ENCODE measurements at regions not wholly inside any gene's neighbourhood (a gene's known extent, or its start where the extent isn't known, plus 50 kb on each side); places are given as distances from the start of the nearest gene placed in this dataset.

- no peaks in the 10 kb centered on the region for H3K36me3 ChIP-seq (ENCODE audit: control insufficient read depth in 4 of 4, insufficient read depth in 4 of 4, low read length in 4 of 4)
- ATAC-seq (ENCODE audit: insufficient read depth, low FRiP score) (no peak), DNase-seq (no peak)
- no peak overlapping the region for H3K4me3 ChIP-seq
- H3K27ac ChIP-seq (ENCODE audit: low read depth in 1 of 2, low read length in 1 of 2) = no peak overlapping the region
- H3K9me3 ChIP-seq (ENCODE audit: control insufficient read depth in 4 of 4, insufficient read depth in 3 of 4, low read length in 3 of 4) = peaks cover 0 to 2% (median 0%) of the 10 kb centered on the region in 4 donors
- no peaks in the 10 kb centered on the region for H3K4me1 ChIP-seq (ENCODE audit: control insufficient read depth in 5 of 5, insufficient read depth in 5 of 5, low read length in 5 of 5)
- H3K9ac ChIP-seq (ENCODE audit: insufficient read depth in 1 of 2, low read length in 2 of 2) = no peak overlapping the region
- 78 to 79% methylated on average over 6 of the region's 6 CpGs for WGBS, 2 donors
- no peak for TF ChIP-seq CTCF (IDR thresholded peaks at IDR 0.05; ENCODE audit: control extremely low read depth, extremely low read depth)
- H3K27me3 ChIP-seq (ENCODE audit: control insufficient read depth in 3 of 3, insufficient read depth in 3 of 3, low read length in 2 of 3) = no peaks in the 10 kb centered on the region
Measured at GRCh38 chr12:89857652-89858274, 149.1 kb upstream of the ATP2B1 start.

GRCh38 chr12:89856431-89856830 is 147.8 kb upstream of the ATP2B1 start:
- Histone ChIP-seq H3K27ac (ENCODE audit: low read depth in 1 of 2, low read length in 1 of 2) (no peak overlapping the region), H3K4me3 (no peak overlapping the region), H3K27me3 (ENCODE audit: control insufficient read depth in 3 of 3, insufficient read depth in 3 of 3, low read length in 2 of 3) (no peaks in the 10 kb centered on the region), H3K9ac (ENCODE audit: insufficient read depth in 1 of 2, low read length in 2 of 2) (no peak overlapping the region), H3K4me1 (ENCODE audit: control insufficient read depth in 5 of 5, insufficient read depth in 5 of 5, low read length in 5 of 5) (no peaks in the 10 kb centered on the region), H3K36me3 (ENCODE audit: control insufficient read depth in 4 of 4, insufficient read depth in 4 of 4, low read length in 4 of 4) (no peaks in the 10 kb centered on the region), H3K9me3 (ENCODE audit: control insufficient read depth in 4 of 4, insufficient read depth in 3 of 4, low read length in 3 of 4) (peaks cover 0 to 2% (median under 1%) of the 10 kb centered on the region in 4 donors)
- ATAC-seq (ENCODE audit: insufficient read depth, low FRiP score) (no peak), DNase-seq (peak in 2 of 3 donors; percentile 31 to 35)
- no peak for TF ChIP-seq CTCF (IDR thresholded peaks at IDR 0.05; ENCODE audit: control extremely low read depth, extremely low read depth)
- WGBS, 2 donors = 37 to 53% methylated on average over 1 of the region's 1 CpG

- TF ChIP-seq CTCF (IDR thresholded peaks at IDR 0.05; ENCODE audit: control extremely low read depth, extremely low read depth) = no peak
- H3K4me1 ChIP-seq (ENCODE audit: control insufficient read depth in 5 of 5, insufficient read depth in 5 of 5, low read length in 5 of 5) = peaks cover 0 to 14% (median 0%) of the 10 kb centered on the region in 5 donors
- H3K4me3 ChIP-seq = no peak overlapping the region
- no peaks in the 10 kb centered on the region for H3K36me3 ChIP-seq (ENCODE audit: control insufficient read depth in 4 of 4, insufficient read depth in 4 of 4, low read length in 4 of 4)
- peaks cover 0 to 2% (median 0%) of the 10 kb centered on the region in 4 donors for H3K9me3 ChIP-seq (ENCODE audit: control insufficient read depth in 4 of 4, insufficient read depth in 3 of 4, low read length in 3 of 4)
- DNase-seq (peak; percentile 24 to 46 (median 44)), ATAC-seq (ENCODE audit: insufficient read depth, low FRiP score) (no peak)
- WGBS, 2 donors = 64 to 84% methylated on average over 8 of the region's 8 CpGs
- no peaks in the 10 kb centered on the region for H3K27me3 ChIP-seq (ENCODE audit: control insufficient read depth in 3 of 3, insufficient read depth in 3 of 3, low read length in 2 of 3)
- no peak overlapping the region for H3K27ac ChIP-seq (ENCODE audit: low read depth in 1 of 2, low read length in 1 of 2)
- no peak overlapping the region for H3K9ac ChIP-seq (ENCODE audit: insufficient read depth in 1 of 2, low read length in 2 of 2)
Measured at GRCh38 chr12:89848732-89849131, 140.1 kb upstream of the ATP2B1 start.

Measured in lung (tissue), 11 donors.